ENCODE measurements at regions not wholly inside any gene's neighbourhood (a gene's known extent, or its start where the extent isn't known, plus 50 kb on each side); places are given as distances from the start of the nearest gene placed in this dataset.

- no peak for TF ChIP-seq POLR2A (IDR thresholded peaks at IDR 0.05)
- TF ChIP-seq CTCF (IDR thresholded peaks at IDR 0.05) = no peak
- no peak for TF ChIP-seq EP300 (IDR thresholded peaks at IDR 0.05)
Observed at GRCh38 chr10:83153714-83154113, 985.6 kb upstream of the GHITM start.
